Neural cell (in vitro differentiated cells): ENCODE measurements at regions not wholly inside any gene's neighbourhood (a gene's known extent, or its start where the extent isn't known, plus 50 kb on each side); places are given as distances from the start of the nearest gene placed in this dataset.

ENCODE experiments used
- EP300 ChIP-seq: fragments of 450-650 bp; conservative IDR thresholded peaks from 2 replicates; pipeline ENCODE4 v1.6.1; 2014; ENCODE audit warnings: antibody characterized with exemption, mild to moderate bottlenecking, moderate library complexity; ENCODE audit not compliant: poor library complexity, severe bottlenecking
- POLR2AphosphoS5 ChIP-seq: IDR thresholded peaks from 2 replicates; pipeline ENCODE4 v1.6.1; 2012
- TF ChIP-seq, protein P1 (sequence below): fragments of 450-650 bp; IDR thresholded peaks from 2 replicates; pipeline ENCODE4 v1.5.1; 2014; ENCODE audit warnings: antibody characterized with exemption, mild to moderate bottlenecking, moderate library complexity; ENCODE audit not compliant: poor library complexity, severe bottlenecking

DNA sequence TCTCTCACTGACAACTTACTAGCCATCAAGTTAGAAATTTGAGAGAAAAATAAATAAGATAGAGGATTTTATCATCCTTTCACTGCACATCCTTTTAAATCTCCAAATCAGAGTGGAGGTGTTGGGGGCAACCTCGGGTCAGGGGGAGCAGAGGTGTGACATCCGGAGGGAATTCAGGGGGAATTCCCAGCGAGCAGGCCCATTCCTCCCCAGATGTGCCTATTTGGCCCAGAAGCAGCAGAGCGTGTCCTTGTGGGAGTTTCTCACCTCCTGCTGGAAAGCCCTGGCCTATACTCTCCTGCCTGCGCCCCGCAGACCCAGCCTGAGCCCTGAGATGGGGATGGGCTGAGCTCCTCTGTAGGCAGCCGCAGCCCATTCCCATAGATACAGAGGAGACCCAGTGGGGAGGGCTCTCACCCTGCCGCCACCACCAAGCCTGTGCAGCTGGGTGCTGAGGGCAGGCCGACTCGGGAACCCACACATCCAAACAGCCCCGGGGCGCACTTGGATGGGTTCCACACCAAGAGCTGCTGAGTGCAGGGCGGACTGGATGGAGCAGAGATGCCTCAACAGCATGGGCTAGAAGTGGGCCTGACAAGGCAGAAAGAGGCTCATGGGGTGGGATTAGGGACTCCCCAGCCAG, 124.5 kb downstream of the CXCL12 start:
- TF ChIP-seq EP300 (no peak), POLR2AphosphoS5 (no peak)
- TF ChIP-seq, protein P1, sequence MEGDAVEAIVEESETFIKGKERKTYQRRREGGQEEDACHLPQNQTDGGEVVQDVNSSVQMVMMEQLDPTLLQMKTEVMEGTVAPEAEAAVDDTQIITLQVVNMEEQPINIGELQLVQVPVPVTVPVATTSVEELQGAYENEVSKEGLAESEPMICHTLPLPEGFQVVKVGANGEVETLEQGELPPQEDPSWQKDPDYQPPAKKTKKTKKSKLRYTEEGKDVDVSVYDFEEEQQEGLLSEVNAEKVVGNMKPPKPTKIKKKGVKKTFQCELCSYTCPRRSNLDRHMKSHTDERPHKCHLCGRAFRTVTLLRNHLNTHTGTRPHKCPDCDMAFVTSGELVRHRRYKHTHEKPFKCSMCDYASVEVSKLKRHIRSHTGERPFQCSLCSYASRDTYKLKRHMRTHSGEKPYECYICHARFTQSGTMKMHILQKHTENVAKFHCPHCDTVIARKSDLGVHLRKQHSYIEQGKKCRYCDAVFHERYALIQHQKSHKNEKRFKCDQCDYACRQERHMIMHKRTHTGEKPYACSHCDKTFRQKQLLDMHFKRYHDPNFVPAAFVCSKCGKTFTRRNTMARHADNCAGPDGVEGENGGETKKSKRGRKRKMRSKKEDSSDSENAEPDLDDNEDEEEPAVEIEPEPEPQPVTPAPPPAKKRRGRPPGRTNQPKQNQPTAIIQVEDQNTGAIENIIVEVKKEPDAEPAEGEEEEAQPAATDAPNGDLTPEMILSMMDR: no peak
